ENCODE measurements at regions not wholly inside any gene's neighbourhood (a gene's known extent, or its start where the extent isn't known, plus 50 kb on each side); places are given as distances from the start of the nearest gene placed in this dataset.

DNA sequence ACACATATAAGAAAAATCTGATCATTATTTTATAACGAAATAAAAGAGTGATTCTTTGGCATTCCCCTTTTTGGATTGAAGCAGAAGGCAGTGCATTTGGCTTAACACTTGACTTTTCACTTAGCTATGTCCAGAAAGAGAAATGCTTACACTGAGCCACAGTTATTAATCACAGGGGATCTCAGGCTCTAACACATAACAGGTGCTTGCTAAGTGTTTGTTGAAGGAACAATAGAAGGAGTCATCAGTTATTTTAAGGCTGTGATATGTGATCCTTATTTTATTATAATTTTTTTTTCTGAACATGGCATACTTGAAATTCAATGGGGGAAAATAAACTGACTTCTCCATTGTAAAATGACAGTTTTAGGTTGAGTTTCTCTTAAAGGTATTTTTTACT, 209.5 kb downstream of the UBE2E3 start:
- H3K4me1 ChIP-seq (ENCODE audit: control insufficient read depth in 1 of 2, insufficient read depth in 2 of 2, low read length in 2 of 2): no peaks in the 10 kb centered on the region
- H3K4me3 ChIP-seq (ENCODE audit: low read depth in 1 of 2, low read length in 2 of 2): no peak overlapping the region

DNA sequence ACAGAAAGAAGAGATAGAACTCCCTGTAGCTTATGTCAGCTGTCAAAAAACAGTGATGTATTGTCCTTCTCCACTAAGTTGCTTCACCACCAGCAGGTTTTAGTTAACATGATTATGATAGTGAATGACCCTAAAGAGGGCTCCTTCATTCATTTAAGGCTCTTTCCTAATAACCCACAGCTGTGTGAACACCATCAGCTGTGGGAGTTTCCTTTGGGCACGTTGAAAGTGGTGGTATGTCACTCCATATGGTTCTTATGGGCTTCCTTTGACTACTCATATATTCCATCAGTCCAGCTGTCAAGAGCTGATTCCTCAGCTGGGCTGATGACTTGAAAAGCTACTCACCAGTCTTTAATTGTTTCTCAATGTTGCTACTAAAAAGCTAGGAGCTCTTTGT, 210.3 kb downstream of the UBE2E3 start:
- H3K4me1 ChIP-seq (ENCODE audit: control insufficient read depth in 1 of 2, insufficient read depth in 2 of 2, low read length in 2 of 2): no peaks in the 10 kb centered on the region
- H3K27me3 ChIP-seq (ENCODE audit: low read depth, low read length): no peaks in the 10 kb centered on the region
- no peak overlapping the region for H3K27ac ChIP-seq (ENCODE audit: low read length)
- H3K4me3 ChIP-seq (ENCODE audit: low read depth in 1 of 2, low read length in 2 of 2): no peak overlapping the region
- H3K9me3 ChIP-seq (ENCODE audit: control insufficient read depth in 1 of 2, low read length in 2 of 2): no peaks in the 10 kb centered on the region
- no peaks in the 10 kb centered on the region for H3K36me3 ChIP-seq (ENCODE audit: control insufficient read depth in 1 of 2, insufficient read depth in 2 of 2, low read length in 2 of 2)

More for the DNA sequence above, 209.5 kb downstream of the UBE2E3 start:
- Histone ChIP-seq H3K27ac (ENCODE audit: low read length) (no peak overlapping the region), H3K9me3 (ENCODE audit: control insufficient read depth in 1 of 2, low read length in 2 of 2) (no peaks in the 10 kb centered on the region), H3K36me3 (ENCODE audit: control insufficient read depth in 1 of 2, insufficient read depth in 2 of 2, low read length in 2 of 2) (no peaks in the 10 kb centered on the region), H3K27me3 (ENCODE audit: low read depth, low read length) (no peaks in the 10 kb centered on the region)

DNA sequence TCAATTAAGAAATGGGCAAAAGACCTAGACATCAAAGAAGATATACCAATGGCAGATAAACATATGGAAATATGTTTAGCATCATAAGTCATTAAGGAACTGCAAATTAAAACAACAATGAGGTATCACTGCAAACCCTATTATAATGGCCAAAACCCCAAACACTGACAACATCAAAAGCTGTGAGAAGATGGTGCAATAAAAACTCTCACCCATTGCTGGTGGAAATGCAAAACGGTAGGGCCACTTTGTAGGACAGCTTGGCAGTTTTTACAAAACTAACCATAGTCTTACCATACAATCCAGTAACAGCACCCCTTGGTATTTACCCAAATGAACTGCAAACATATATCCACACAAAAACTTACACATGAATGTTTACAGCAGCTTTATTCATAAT, 213.1 kb downstream of the UBE2E3 start:
- no peaks in the 10 kb centered on the region for H3K36me3 ChIP-seq (ENCODE audit: control insufficient read depth in 1 of 2, insufficient read depth in 2 of 2, low read length in 2 of 2)
- no peak overlapping the region for H3K4me3 ChIP-seq (ENCODE audit: low read depth in 1 of 2, low read length in 2 of 2)
- no peaks in the 10 kb centered on the region for H3K4me1 ChIP-seq (ENCODE audit: control insufficient read depth in 1 of 2, insufficient read depth in 2 of 2, low read length in 2 of 2)
- H3K27ac ChIP-seq (ENCODE audit: low read length): no peak overlapping the region
- no peaks in the 10 kb centered on the region for H3K9me3 ChIP-seq (ENCODE audit: control insufficient read depth in 1 of 2, low read length in 2 of 2)
- H3K27me3 ChIP-seq (ENCODE audit: low read depth, low read length): no peaks in the 10 kb centered on the region

DNA sequence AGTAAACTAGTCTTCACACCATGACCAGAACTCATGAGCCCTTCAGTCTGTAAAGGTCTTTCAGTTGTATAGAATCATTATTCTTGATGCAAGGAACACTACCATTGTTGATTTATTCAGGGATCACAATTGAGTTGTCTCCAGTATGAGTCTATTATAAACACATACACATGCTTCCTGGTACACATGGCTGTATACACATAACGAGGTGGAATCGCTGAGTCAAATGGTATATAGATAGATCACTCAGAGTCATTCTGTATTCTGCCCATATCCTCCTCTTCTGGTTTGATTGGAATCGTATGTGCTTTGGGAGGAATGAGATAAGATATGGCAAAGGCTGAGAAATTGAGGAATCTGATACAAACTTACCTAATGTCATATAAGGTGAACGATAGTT, 216.0 kb downstream of the UBE2E3 start:
- Histone ChIP-seq H3K27me3 (ENCODE audit: low read depth, low read length) (no peaks in the 10 kb centered on the region), H3K4me1 (ENCODE audit: control insufficient read depth in 1 of 2, insufficient read depth in 2 of 2, low read length in 2 of 2) (no peaks in the 10 kb centered on the region), H3K27ac (ENCODE audit: low read length) (no peak overlapping the region), H3K4me3 (ENCODE audit: low read depth in 1 of 2, low read length in 2 of 2) (no peak overlapping the region), H3K36me3 (ENCODE audit: control insufficient read depth in 1 of 2, insufficient read depth in 2 of 2, low read length in 2 of 2) (no peaks in the 10 kb centered on the region), H3K9me3 (ENCODE audit: control insufficient read depth in 1 of 2, low read length in 2 of 2) (no peaks in the 10 kb centered on the region)

DNA sequence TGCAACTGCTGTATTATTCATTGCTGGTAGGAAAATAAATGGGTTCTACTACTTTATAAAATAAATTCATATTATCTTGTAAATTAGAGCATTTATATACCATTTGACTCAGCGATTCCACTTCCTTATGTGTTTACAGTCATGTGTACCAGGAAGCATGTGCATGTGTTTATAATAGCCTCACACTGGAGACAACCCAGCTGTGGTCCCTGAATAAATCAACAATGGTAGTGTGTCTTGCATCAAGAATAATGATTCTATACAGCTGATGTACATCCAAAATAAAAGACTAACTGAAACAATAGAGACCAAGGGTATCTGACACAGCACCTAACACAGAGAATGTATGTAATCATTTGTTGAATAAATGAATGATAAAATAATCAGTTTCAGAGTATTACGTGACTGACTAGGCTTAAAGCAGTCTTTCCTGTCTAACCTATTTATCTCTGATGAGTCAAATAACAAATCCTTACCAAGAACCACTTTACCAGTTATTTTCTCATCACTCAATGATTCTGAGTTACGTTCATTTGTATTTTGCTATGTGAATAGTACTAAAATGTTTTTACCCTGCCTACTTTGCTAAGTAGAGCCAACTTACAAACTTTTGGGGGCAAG, 216.8 kb downstream of the UBE2E3 start:
- H3K9me3 ChIP-seq (ENCODE audit: control insufficient read depth in 1 of 2, low read length in 2 of 2): no peaks in the 10 kb centered on the region
- no peak overlapping the region for H3K4me3 ChIP-seq (ENCODE audit: low read depth in 1 of 2, low read length in 2 of 2)
- H3K36me3 ChIP-seq (ENCODE audit: control insufficient read depth in 1 of 2, insufficient read depth in 2 of 2, low read length in 2 of 2): no peaks in the 10 kb centered on the region
- H3K4me1 ChIP-seq (ENCODE audit: control insufficient read depth in 1 of 2, insufficient read depth in 2 of 2, low read length in 2 of 2): no peaks in the 10 kb centered on the region
- H3K27me3 ChIP-seq (ENCODE audit: low read depth, low read length): no peaks in the 10 kb centered on the region
- H3K27ac ChIP-seq (ENCODE audit: low read length): no peak overlapping the region

DNA sequence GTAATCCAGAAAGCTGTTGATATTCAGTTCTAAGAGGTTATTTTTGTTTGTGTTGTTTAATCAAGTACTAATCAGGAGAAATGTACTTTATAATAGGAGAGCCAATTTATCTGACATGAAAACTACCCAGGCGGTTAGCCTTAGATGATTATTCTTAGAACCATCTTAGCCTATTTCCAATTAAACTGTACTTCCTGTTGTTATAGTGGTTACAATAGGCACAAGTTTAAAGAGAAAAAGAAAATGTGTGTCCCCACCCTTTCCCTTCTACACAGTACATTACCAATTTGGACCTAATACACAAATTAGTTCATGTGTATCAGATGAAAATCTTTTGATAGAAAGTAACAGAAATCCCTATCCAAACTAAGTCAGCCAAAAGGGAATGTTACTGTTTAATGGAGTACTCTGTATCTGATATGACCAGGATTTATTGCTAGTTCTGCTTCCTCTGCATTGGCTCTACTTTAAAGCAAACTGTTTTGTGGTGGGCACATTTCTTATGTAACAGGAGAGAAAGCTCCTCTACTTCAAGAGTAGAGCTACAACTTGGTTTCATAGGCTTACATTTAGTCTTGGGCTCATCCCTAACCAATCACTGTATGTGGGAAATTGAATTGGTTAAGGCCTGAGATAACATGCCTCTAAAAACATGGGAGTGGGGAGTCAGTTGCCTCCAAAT, 217.9 kb downstream of the UBE2E3 start:
- Histone ChIP-seq H3K4me3 (ENCODE audit: low read depth in 1 of 2, low read length in 2 of 2) (no peak overlapping the region), H3K4me1 (ENCODE audit: control insufficient read depth in 1 of 2, insufficient read depth in 2 of 2, low read length in 2 of 2) (no peaks in the 10 kb centered on the region), H3K36me3 (ENCODE audit: control insufficient read depth in 1 of 2, insufficient read depth in 2 of 2, low read length in 2 of 2) (no peaks in the 10 kb centered on the region), H3K9me3 (ENCODE audit: control insufficient read depth in 1 of 2, low read length in 2 of 2) (no peaks in the 10 kb centered on the region), H3K27ac (ENCODE audit: low read length) (no peak overlapping the region), H3K27me3 (ENCODE audit: low read depth, low read length) (no peaks in the 10 kb centered on the region)

DNA sequence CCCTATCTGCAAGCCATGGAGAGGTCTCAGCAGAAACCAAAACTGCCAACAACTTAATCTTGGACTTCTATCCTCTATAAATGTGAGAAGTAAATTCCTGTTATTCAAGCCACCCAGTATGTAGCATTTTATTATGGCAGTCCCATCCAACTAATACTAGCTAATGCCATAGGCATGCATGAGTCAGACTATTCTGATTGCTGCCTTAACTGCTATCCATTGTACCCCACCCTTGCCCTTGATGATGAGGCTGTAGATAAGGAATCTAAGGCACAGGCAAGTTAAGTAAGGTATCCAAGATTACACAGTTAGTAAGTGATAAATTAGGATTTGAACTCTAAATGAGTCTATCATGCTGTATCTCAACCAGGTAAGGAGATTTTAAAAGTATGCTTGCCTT, 223.0 kb downstream of the UBE2E3 start:
- no peaks in the 10 kb centered on the region for H3K36me3 ChIP-seq (ENCODE audit: control insufficient read depth in 1 of 2, insufficient read depth in 2 of 2, low read length in 2 of 2)
- no peaks in the 10 kb centered on the region for H3K27me3 ChIP-seq (ENCODE audit: low read depth, low read length)
- no peaks in the 10 kb centered on the region for H3K9me3 ChIP-seq (ENCODE audit: control insufficient read depth in 1 of 2, low read length in 2 of 2)
- H3K4me1 ChIP-seq (ENCODE audit: control insufficient read depth in 1 of 2, insufficient read depth in 2 of 2, low read length in 2 of 2): no peaks in the 10 kb centered on the region
- no peak overlapping the region for H3K4me3 ChIP-seq (ENCODE audit: low read depth in 1 of 2, low read length in 2 of 2)
- H3K27ac ChIP-seq (ENCODE audit: low read length): no peak overlapping the region

DNA sequence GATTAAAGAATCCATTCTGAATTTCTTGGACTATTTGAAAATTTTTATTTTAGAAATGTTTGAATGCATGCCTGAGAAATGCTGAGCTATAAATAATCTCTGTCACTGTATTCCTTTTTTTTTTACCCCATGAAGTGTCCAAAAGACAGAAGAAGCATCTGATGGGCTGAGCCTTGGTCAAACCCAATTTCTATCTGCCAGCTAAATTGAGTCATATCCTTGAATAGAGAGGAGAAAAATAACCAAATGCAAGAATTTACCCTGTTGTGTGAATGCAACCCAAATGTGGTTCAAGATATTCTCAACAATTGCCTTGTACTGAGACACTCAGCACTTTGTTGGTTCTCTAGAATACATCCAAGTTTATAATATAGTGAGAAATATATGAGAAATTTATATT, 223.5 kb downstream of the UBE2E3 start:
- no peaks in the 10 kb centered on the region for H3K27me3 ChIP-seq (ENCODE audit: low read depth, low read length)
- no peaks in the 10 kb centered on the region for H3K4me1 ChIP-seq (ENCODE audit: control insufficient read depth in 1 of 2, insufficient read depth in 2 of 2, low read length in 2 of 2)
- H3K4me3 ChIP-seq (ENCODE audit: low read depth in 1 of 2, low read length in 2 of 2): no peak overlapping the region
- H3K9me3 ChIP-seq (ENCODE audit: control insufficient read depth in 1 of 2, low read length in 2 of 2): no peaks in the 10 kb centered on the region
- H3K27ac ChIP-seq (ENCODE audit: low read length): no peak overlapping the region
- no peaks in the 10 kb centered on the region for H3K36me3 ChIP-seq (ENCODE audit: control insufficient read depth in 1 of 2, insufficient read depth in 2 of 2, low read length in 2 of 2)

DNA sequence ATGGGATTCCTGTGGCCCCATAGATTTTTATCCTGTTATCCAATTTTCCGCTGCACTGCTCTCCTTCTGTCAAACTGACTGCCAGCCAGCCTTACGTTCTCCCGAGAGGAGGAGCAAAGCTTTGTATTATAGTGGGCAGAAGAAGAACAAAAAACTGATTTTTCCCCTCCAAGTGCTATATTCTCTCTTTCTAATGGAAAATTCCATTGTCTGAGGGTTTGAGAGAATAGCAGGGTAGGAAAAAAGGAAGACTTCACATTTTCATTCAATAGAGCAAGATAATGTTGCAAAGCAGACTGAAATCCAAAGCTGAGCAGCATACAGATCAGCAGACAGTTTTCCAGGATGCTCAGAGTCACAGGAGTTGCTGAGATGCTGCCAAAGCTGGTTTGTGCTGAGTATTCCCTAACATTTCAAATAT, 238.0 kb downstream of the UBE2E3 start:
- H3K36me3 ChIP-seq (ENCODE audit: control insufficient read depth in 1 of 2, insufficient read depth in 2 of 2, low read length in 2 of 2): no peaks in the 10 kb centered on the region
- no peaks in the 10 kb centered on the region for H3K27me3 ChIP-seq (ENCODE audit: low read depth, low read length)
- H3K27ac ChIP-seq (ENCODE audit: low read length): no peak overlapping the region
- H3K4me1 ChIP-seq (ENCODE audit: control insufficient read depth in 1 of 2, insufficient read depth in 2 of 2, low read length in 2 of 2): no peaks in the 10 kb centered on the region
- no peak overlapping the region for H3K4me3 ChIP-seq (ENCODE audit: low read depth in 1 of 2, low read length in 2 of 2)
- H3K9me3 ChIP-seq (ENCODE audit: control insufficient read depth in 1 of 2, low read length in 2 of 2): no peaks in the 10 kb centered on the region

DNA sequence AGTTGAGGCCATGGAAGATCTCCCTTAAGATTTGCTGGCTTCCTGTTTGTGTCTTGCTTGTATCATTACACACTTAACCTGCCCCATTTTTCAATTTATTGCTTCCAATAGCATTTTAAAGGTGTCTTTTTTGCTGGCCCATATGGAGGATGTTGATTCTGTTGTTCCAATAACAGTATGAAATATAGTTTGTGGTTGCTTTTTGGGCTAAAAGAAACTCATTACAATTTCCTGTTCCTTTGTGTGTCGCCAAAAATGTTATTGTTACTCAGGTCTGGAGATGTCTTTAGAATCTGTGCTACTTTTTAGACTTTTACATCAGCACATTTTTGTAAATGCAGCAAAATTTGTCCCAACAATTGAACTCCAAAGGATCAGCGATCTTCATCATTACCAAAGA, 234.0 kb upstream of the ITGA4 start:
- H3K9me3 ChIP-seq (ENCODE audit: control insufficient read depth in 1 of 2, low read length in 2 of 2): no peaks in the 10 kb centered on the region
- H3K4me1 ChIP-seq (ENCODE audit: control insufficient read depth in 1 of 2, insufficient read depth in 2 of 2, low read length in 2 of 2): no peaks in the 10 kb centered on the region
- H3K4me3 ChIP-seq (ENCODE audit: low read depth in 1 of 2, low read length in 2 of 2): no peak overlapping the region
- H3K36me3 ChIP-seq (ENCODE audit: control insufficient read depth in 1 of 2, insufficient read depth in 2 of 2, low read length in 2 of 2): no peaks in the 10 kb centered on the region
- no peak overlapping the region for H3K27ac ChIP-seq (ENCODE audit: low read length)
- H3K27me3 ChIP-seq (ENCODE audit: low read depth, low read length): no peaks in the 10 kb centered on the region

DNA sequence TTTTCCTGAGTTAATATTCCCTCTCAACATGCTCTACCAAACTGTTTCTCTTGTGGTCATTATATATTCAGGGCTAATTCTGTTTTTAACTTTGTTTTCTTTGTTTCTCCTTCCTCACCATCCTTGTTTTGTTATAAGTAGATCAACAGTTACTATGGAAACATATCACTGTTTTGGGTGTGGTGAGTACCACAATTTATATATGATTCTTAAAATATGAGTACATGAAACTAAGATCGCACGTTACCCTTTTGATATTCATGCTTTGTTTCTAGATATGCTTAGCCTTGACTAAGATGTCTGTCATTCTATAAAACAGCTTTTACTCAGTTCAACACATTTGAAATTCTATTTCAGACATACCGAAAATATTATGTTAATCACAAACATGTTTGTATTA, 232.3 kb upstream of the ITGA4 start:
- Histone ChIP-seq H3K9me3 (ENCODE audit: control insufficient read depth in 1 of 2, low read length in 2 of 2) (no peaks in the 10 kb centered on the region), H3K4me3 (ENCODE audit: low read depth in 1 of 2, low read length in 2 of 2) (no peak overlapping the region), H3K36me3 (ENCODE audit: control insufficient read depth in 1 of 2, insufficient read depth in 2 of 2, low read length in 2 of 2) (no peaks in the 10 kb centered on the region), H3K27me3 (ENCODE audit: low read depth, low read length) (no peaks in the 10 kb centered on the region), H3K4me1 (ENCODE audit: control insufficient read depth in 1 of 2, insufficient read depth in 2 of 2, low read length in 2 of 2) (no peaks in the 10 kb centered on the region), H3K27ac (ENCODE audit: low read length) (no peak overlapping the region)

DNA sequence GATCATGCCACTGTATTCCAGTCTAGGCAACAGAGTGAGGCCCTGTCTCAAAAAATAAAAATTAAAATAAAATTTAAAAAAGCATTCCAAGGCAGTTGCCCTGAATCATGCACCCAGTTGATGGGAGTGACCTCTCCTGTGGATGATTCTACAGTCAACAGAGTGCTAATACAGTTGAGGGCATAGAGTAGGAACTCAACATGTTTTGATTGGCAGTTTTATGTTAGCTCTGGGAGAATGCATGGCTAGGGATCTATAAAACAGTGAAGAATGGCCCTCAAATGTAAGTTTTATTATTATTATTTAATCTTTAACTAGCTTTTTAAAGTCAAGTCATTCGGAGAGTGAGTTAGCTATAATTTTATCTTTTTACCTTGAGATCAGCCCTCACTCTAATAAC, 228.5 kb upstream of the ITGA4 start:
- Histone ChIP-seq H3K4me3 (ENCODE audit: low read depth in 1 of 2, low read length in 2 of 2) (no peak overlapping the region), H3K36me3 (ENCODE audit: control insufficient read depth in 1 of 2, insufficient read depth in 2 of 2, low read length in 2 of 2) (no peaks in the 10 kb centered on the region), H3K27ac (ENCODE audit: low read length) (no peak overlapping the region), H3K4me1 (ENCODE audit: control insufficient read depth in 1 of 2, insufficient read depth in 2 of 2, low read length in 2 of 2) (no peaks in the 10 kb centered on the region), H3K27me3 (ENCODE audit: low read depth, low read length) (no peaks in the 10 kb centered on the region), H3K9me3 (ENCODE audit: control insufficient read depth in 1 of 2, low read length in 2 of 2) (no peaks in the 10 kb centered on the region)

Measured in muscle layer of duodenum (tissue), 2 donors.